CD4-positive, alpha-beta T cell (primary cell): ENCODE measurements at regions not wholly inside any gene's neighbourhood (a gene's known extent, or its start where the extent isn't known, plus 50 kb on each side); places are given as distances from the start of the nearest gene placed in this dataset.

Experiments used
- ATAC-seq: fragments of 200-7000 bp; cut with Tn5 transposase; one replicate; pipeline ENCODE4 v1.10.0; 2022; ENCODE audit warnings: mild to moderate bottlenecking; ENCODE audit not compliant: poor library complexity
- CTCF ChIA-PET: fragments of 350-600 bp; sonication (Branson Sonifier 250); formaldehyde crosslinking; loops from one replicate; lab custom pipeline; 2021; ENCODE audit warnings: antibody characterized with exemption, inconsistent platforms; lab: Charles Lee
- POLR2A ChIA-PET: fragments of 350-600 bp; sonication (Branson Sonifier 250); formaldehyde crosslinking; loops from one replicate; lab custom pipeline; 2021; ENCODE audit warnings: antibody characterized with exemption, inconsistent platforms; lab: Charles Lee
- DNase-seq, 14 experiments: peaks; one replicate each; pipeline ENCODE4 v3.0.0-alpha.2; 2013 to 2020; ENCODE audit warnings: mixed read lengths in 2 of 14
- H3K27ac ChIP-seq, 2 donors: one replicate each; pipeline versions ENCODE4 v1.5.1 to v1.7.0; 2013; ENCODE audit warnings: low read length in 2 of 2, low read depth in 1 of 2, mild to moderate bottlenecking in 1 of 2
- H3K27me3 ChIP-seq, 2 experiments: 1 replicate in 1 of 2; 2 replicates in 1 of 2; pipeline versions ENCODE4 v1.6.1 to v1.7.0; 2013; ENCODE audit warnings: low read length in 2 of 2, control low read depth in 1 of 2, mild to moderate bottlenecking in 1 of 2, moderate library complexity in 1 of 2; ENCODE audit not compliant: insufficient read depth in 2 of 2, control insufficient read depth in 1 of 2
- H3K36me3 ChIP-seq: one replicate; pipeline ENCODE4 v1.6.1; 2013; ENCODE audit warnings: low read length, control low read depth; ENCODE audit not compliant: insufficient read depth
- H3K4me1 ChIP-seq: one replicate; pipeline ENCODE4 v1.6.1; 2013; ENCODE audit warnings: low read length, control low read depth; ENCODE audit not compliant: insufficient read depth
- H3K4me3 ChIP-seq: one replicate; pipeline ENCODE4 v1.5.1; 2013; ENCODE audit warnings: mild to moderate bottlenecking, low read length, moderate library complexity
- H3K9me3 ChIP-seq, 2 experiments: 1 replicate in 1 of 2; 2 replicates in 1 of 2; pipeline versions ENCODE4 v1.6.1 to v1.7.0; 2013; ENCODE audit warnings: low read length in 2 of 2, mild to moderate bottlenecking in 2 of 2, control low read depth in 1 of 2, moderate library complexity in 1 of 2; ENCODE audit not compliant: control insufficient read depth in 1 of 2, insufficient read depth in 1 of 2
- H3K27ac Mint-ChIP-seq: one replicate; pipeline ENCODE4 v1.8.0; 2020; ENCODE audit warnings: mixed read lengths
- H3K27me3 Mint-ChIP-seq: one replicate; pipeline ENCODE4 v1.8.0; 2021; ENCODE audit warnings: mixed read lengths
- H3K36me3 Mint-ChIP-seq: one replicate; pipeline ENCODE4 v1.8.0; 2021; ENCODE audit warnings: low read depth, mixed read lengths
- H3K4me1 Mint-ChIP-seq: one replicate; pipeline ENCODE4 v1.8.0; 2021; ENCODE audit warnings: low read depth, mixed read lengths
- H3K4me3 Mint-ChIP-seq: one replicate; pipeline ENCODE4 v1.8.0; 2020; ENCODE audit warnings: mild to moderate bottlenecking, mixed read lengths
- H3K9me3 Mint-ChIP-seq: one replicate; pipeline ENCODE4 v1.8.0; 2020; ENCODE audit warnings: mixed read lengths
- intact Hi-C, 2 experiments: fragments of 100-400 bp; cut with DNase I in 1 of 2; cut with micrococcal nuclease in 1 of 2; formaldehyde crosslinking; loops; one replicate each; pipeline versions ENCODE4 v1.15.1 to v1.9.0; 2023 to 2025; cut with DNase I, micrococcal nuclease
- TF ChIP-seq, protein P1 (sequence below): fragments of 200-600 bp; IDR thresholded peaks from one replicate; pipeline ENCODE4 v1.8.0; 2022; ENCODE audit warnings: antibody characterized with exemption, mild to moderate bottlenecking

DNA sequence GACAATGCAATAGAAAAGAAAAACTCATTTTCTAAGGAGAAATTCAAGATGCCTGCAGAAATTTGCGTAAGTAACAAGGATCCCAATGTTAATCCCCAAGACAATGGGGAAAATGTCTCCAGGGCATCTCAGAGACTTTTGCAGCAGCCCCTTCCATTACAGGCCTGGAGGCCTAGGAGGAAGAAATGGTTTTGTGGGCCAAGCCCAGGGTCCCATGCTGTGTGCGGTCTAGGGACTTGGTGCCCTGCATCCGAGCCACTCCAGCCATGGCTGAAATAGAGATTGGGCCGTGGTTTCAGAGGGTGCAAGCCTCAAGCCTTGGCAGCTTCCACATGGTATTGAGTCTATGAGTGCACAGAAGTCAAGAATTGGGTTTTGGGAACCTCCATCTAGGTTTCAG, 103.9 kb upstream of the ACVR1 start:
- H3K27me3 ChIP-seq = no peaks in the 10 kb centered on the region
- DNase-seq (no peak), ATAC-seq (no peak)
- Mint-ChIP-seq H3K27ac (no peak overlapping the region), H3K27me3 (peaks cover 9% of the 10 kb centered on the region), H3K4me3 (no peak overlapping the region), H3K9me3 (peaks cover 20% of the 10 kb centered on the region), H3K4me1 (no peaks in the 10 kb centered on the region), H3K36me3 (peaks cover 4% of the 10 kb centered on the region)
- TF ChIP-seq, protein P1, sequence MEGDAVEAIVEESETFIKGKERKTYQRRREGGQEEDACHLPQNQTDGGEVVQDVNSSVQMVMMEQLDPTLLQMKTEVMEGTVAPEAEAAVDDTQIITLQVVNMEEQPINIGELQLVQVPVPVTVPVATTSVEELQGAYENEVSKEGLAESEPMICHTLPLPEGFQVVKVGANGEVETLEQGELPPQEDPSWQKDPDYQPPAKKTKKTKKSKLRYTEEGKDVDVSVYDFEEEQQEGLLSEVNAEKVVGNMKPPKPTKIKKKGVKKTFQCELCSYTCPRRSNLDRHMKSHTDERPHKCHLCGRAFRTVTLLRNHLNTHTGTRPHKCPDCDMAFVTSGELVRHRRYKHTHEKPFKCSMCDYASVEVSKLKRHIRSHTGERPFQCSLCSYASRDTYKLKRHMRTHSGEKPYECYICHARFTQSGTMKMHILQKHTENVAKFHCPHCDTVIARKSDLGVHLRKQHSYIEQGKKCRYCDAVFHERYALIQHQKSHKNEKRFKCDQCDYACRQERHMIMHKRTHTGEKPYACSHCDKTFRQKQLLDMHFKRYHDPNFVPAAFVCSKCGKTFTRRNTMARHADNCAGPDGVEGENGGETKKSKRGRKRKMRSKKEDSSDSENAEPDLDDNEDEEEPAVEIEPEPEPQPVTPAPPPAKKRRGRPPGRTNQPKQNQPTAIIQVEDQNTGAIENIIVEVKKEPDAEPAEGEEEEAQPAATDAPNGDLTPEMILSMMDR = no peak
- peaks cover 8 to 11% of the 10 kb centered on the region in 2 experiments for H3K9me3 ChIP-seq
- no peak overlapping the region for H3K4me3 ChIP-seq
- no peak overlapping the region for H3K27ac ChIP-seq
- CTCF ChIA-PET = no interaction called here
- POLR2A ChIA-PET = no interaction called here
- intact Hi-C loops = no loop called here
- no peaks in the 10 kb centered on the region for H3K4me1 ChIP-seq
- no peaks in the 10 kb centered on the region for H3K36me3 ChIP-seq

DNA sequence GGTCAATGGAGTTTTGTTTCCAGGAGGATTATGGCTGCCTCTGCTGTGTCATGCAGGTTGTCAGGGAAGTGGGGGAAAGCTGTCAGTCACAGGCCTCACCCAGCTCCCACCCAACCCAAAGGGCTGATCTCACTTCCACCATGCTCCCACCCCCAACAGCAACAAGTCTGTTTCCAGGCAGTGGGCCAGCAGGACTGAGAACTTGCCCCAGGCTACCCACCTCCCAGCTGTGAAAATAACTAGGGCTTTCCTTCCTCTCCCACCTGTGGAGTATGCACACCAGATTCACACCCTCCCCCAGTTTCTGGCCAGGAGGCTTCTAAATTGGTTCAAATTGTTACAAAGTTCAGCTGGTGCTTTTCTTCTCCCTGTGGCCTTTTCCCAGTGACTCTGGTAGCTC, 95.6 kb upstream of the ACVR1 start:
- Mint-ChIP-seq H3K27me3 (no peaks in the 10 kb centered on the region), H3K4me3 (no peak overlapping the region), H3K27ac (no peak overlapping the region), H3K36me3 (no peaks in the 10 kb centered on the region), H3K9me3 (peaks cover 3% of the 10 kb centered on the region), H3K4me1 (no peaks in the 10 kb centered on the region)
- ChIA-PET CTCF (no interaction called here), POLR2A (no interaction called here)
- no peak for ATAC-seq
- intact Hi-C loops = no loop called here
- Histone ChIP-seq H3K27ac (no peak overlapping the region), H3K4me3 (no peak overlapping the region), H3K9me3 (peaks cover 0 to 11% of the 10 kb centered on the region in 2 experiments), H3K4me1 (no peaks in the 10 kb centered on the region), H3K36me3 (no peaks in the 10 kb centered on the region), H3K27me3 (no peaks in the 10 kb centered on the region)
- DNase-seq = no peak
- TF ChIP-seq, protein P1 = no peak

DNA sequence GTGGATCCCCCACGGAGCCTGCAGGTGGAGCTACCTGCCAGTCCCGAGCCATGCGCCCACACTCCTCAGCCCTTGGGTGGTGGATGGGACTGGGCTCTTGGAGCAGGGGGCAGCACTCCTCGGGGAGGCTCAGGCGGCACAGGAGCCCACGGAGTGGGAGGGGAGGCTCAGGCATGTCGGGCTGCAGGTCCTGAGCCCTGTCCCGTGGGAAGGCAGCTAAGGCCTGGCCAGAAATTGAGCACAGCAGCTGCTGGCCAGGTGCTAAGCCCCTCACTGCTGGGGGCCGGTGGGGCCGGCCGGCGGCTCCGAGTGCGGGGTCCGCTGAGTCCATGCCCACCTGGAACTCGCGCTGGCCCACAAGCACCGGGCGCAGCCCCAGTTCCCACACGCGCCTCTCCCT, 91.7 kb upstream of the ACVR1 start:
- intact Hi-C loops = no loop called here
- no peak for ATAC-seq
- POLR2A ChIA-PET = no interaction called here

More for the DNA sequence above, 91.7 kb upstream of the ACVR1 start:
- TF ChIP-seq, protein P1 = no peak
- Mint-ChIP-seq H3K9me3 (no peaks in the 10 kb centered on the region), H3K36me3 (no peaks in the 10 kb centered on the region), H3K4me1 (no peaks in the 10 kb centered on the region), H3K27ac (no peak overlapping the region), H3K27me3 (no peaks in the 10 kb centered on the region), H3K4me3 (no peak overlapping the region)
- no peak for DNase-seq
- CTCF ChIA-PET = no interaction called here
- H3K4me3 ChIP-seq = no peak overlapping the region
- peaks cover 0 to 11% of the 10 kb centered on the region in 2 experiments for H3K9me3 ChIP-seq
- no peaks in the 10 kb centered on the region for H3K36me3 ChIP-seq
- H3K27me3 ChIP-seq = no peaks in the 10 kb centered on the region
- H3K27ac ChIP-seq = no peak overlapping the region
- H3K4me1 ChIP-seq = no peaks in the 10 kb centered on the region
